HG03097 (cell line): ENCODE measurements at regions not wholly inside any gene's neighbourhood (a gene's known extent, or its start where the extent isn't known, plus 50 kb on each side); places are given as distances from the start of the nearest gene placed in this dataset.
A peak's percentile ranks its signal among the peaks of the same experiment; 100 is the strongest.

Experiments used
- ATAC-seq: cut with Tn5 transposase; IDR thresholded peaks from one replicate; pipeline ENCODE4 v1.9.1; 2021; ENCODE audit not compliant: unreplicated experiment, low FRiP score

GRCh38 chr11:109735128-109735527 is 313.1 kb downstream of the C11orf87 start:
- ATAC-seq: no peak

DNA sequence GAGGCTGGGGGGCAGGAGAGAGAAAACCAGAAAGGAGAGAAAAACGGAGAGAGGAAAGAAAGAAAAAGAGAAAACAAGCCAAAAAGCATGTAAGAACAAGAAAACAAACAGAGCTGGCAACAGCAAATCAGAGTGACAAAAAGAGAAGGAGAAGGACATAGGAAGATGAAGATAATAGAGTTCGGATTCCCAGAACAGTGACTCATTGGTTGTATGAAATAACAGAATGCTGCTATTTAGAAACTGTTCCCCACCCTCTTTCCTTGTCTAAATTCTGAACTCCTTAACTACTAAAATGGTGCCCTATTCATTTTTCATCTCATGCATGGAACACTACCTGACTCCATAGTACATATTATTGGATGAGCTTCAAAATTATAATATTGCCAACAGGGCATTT is 317.4 kb downstream of the C11orf87 start:
- no peak for ATAC-seq

- ATAC-seq: no peak
These were observed 324.1 kb downstream of the C11orf87 start for GRCh38 chr11:109745996-109746625.

DNA sequence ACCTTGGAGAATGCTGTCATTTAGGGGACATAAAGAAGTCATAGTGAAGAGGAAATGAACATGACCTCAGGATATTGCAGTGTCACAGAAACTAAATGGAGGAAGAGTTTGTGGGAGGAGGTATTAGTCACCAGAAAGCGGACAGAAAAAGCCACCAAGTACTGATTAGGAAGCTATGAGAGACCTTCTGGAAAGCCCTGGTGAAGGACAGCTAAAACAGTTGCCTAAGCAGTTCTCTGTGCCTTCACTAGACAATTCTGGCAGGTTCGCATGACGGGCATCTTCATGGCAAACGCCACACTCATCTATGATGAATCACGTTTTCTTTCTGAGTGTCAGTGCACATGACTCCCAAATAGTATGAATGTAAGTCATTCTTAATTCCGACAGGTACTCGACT is 325.8 kb downstream of the C11orf87 start:
- ATAC-seq: no peak

DNA sequence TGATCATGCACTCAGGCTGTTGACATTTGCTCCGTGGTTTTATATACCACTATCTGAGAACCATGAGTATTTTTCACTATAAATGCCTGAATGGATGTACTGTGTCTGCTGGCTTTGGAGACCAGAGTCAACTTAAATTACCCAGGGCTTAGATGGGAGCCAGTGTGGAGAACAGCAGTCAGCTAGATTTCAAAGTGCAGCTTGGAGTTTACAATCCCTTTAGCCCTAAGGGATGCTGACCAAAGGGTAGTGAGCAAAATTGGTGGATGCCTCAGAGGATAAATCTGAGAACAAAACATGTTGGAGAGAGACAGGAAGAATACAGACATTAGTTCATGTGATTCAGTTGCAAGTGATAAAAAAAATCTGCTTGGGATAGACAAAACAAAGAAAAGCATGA is 327.5 kb downstream of the C11orf87 start:
- ATAC-seq: no peak

DNA sequence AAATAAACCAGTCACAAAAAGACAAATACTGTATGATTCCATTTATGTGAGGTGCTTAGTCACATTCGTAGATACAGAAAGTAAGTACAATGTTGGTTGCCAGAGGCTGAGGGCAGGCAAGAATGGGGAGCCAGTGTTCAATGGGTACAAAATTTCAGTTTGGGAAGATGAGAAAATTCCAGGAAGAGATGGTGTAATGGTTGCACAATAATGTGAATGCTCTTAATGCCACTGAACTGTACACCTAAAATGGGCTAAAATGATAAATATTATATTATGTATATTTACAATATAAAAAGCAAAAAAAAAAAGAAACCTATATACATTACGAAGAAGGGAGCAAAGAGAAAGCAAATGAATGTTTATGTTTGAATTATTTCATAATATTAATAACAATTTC is 329.0 kb downstream of the C11orf87 start:
- no peak for ATAC-seq

- no peak for ATAC-seq
These were observed 330.3 kb downstream of the C11orf87 start for GRCh38 chr11:109752212-109752825.

GRCh38 chr11:109756521-109756920 is 334.5 kb downstream of the C11orf87 start:
- no peak for ATAC-seq

- ATAC-seq: no peak
These were observed 335.0 kb downstream of the C11orf87 start for GRCh38 chr11:109756951-109757350.

DNA sequence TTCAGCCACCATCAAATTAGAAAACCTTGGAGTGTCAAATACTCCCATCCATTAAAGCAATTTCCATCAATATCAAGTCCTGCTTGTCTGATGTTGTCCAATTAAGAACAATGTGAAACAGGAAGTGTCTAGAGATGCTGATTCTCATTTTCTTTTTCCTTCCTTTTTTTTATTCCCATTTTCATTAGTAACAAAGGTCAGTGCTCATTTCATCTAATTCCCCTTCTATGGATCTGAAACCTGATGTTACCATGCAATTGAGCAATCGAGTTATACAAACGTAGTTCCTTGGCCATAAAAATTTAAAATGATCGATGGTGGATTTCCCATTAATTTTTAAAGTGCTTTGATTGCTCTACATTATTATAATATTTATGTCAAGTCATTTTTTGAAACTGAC is 330.6 kb upstream of the ZC3H12C start:
- no peak for ATAC-seq

DNA sequence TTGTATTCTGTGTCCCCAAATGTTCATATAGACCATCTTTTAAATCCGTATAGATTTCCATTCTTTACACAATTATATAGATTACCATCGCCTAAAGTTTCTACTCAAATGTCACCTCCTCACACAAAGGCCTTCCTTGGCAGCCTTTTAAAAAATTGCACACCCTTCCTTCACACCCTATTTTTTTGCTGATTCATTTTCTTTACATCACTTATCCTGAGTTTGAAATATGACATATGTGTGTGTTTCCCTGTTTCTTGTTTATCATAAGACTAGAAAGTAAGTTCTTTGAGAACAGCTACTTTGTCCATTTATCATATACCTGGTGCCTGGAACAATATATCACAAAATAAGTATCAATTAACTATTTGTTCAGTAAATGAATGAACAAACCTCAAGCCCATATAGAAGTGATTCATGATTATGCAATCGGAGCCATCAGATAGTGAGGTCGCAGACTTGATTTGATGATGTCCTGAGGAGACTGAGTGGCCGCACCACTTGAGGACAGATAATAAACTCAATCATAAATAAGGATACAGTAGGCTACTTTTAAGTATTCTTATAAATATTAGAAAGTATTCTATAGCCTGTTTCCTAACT is 327.4 kb upstream of the ZC3H12C start:
- ATAC-seq: no peak

DNA sequence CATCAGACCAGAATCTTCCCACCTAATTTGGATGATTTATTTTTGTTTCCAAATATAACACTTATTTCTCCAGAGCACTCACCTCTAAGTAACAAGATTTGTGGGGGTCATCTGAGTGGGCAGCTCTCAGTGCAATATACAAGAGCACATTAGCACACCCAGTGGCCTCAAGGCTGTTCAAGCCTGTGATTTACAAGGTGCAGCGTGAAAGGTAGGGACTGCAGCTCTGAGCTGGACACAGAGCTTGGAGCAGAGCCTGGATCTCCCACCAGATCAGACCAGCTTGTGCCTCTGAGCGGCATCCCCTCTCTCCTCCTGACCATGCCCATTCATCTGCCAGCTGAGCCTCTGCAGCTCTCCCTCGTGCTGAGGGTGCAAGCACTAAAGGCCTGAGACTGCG is 323.3 kb upstream of the ZC3H12C start:
- ATAC-seq: no peak

- no peak for ATAC-seq
These were observed 322.9 kb upstream of the ZC3H12C start for GRCh38 chr11:109770323-109770722.

DNA sequence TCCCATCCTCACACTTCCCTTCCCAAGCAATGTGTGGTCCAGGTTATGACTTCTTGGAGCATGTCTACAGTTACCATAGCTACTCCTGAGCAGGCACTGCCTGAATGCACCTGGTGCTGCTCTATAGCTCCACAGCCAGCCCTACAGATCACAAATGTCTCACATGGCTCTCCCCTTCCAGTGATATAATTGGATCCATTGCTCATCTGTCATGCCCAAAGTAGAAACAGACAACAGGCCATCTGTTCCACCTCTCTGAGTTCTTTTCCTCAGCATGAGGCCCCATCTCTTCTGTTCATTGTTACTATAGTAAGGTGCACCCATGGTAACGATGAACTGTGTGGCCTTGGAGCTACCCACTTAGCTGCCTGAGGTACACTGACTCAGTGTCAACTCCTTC is 320.3 kb upstream of the ZC3H12C start:
- no peak for ATAC-seq

DNA sequence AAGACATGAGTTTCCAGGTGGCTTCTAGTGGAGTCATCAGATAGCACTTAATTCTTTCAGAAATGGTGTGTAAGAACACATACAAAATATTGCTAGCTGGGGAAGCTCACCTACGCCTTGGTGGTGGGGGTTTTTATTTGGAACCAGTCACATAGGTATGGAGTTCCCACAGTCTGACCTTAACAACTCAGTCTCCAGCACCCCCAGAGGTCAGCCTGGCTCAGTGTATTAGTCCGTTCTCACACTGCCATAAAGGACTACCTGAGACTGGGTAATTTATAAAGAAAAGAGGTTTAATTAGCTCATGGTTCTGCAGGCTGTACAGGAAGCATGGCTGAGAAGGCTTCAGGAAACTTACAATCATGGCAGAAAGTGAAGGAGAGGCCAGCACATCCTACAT is 317.5 kb upstream of the ZC3H12C start:
- no peak for ATAC-seq

DNA sequence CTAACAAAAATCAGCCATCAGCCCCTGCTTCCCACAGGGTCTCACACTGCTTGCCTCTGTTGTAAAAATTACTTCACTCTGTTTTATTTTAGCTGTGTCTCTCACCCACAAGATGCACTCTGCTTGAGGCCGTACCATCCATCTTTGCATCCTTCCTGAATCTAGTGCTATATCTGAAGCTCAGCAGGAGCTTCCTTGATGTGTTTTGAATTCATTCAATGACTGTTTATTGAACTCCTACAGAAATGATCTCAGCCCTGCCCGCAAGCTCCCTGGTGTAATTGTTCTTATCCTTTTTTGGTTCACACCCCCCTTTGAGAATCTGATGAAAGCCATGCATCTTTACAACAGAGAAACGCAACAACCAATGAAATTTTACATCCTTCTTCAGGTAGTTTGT is 310.2 kb upstream of the ZC3H12C start:
- no peak for ATAC-seq

DNA sequence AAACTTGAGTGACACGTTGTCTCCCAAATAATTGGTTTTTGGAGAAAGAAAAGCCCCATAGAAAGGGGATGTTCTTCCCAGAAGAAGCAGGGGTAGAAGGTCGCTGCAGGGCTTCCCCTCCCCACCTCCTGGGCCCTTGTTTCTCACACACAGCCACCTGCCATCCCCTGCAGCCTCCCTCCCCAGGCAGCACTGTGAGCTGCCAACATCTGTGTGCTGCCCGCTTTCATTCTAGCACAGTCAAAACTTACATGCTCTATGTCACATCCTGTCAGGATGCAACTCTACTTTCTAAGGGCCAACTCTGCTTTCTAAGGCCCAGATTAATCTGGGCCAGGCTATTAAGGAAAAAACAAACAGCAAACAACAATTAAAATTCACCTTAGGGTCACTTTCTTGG is 309.4 kb upstream of the ZC3H12C start:
- peak; percentile 98 for ATAC-seq

DNA sequence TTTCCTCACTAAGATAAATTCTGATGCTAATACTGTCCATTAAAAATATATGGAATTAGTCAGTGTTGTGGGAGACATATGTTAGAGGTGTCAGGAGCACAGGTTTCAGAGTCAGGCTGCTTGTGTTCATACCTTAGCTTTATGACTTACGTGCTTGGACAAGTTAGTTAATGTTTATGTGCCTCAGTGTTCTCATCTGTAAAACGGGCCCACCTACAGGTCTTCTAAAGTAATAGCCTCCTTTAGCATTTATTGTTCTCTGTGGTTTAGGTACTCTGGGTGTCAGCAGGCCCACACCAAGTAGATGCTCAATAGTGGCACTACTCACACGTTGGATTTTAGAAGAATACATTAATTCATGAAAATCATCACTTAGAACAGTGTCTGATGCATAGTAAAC is 308.7 kb upstream of the ZC3H12C start:
- ATAC-seq: no peak

DNA sequence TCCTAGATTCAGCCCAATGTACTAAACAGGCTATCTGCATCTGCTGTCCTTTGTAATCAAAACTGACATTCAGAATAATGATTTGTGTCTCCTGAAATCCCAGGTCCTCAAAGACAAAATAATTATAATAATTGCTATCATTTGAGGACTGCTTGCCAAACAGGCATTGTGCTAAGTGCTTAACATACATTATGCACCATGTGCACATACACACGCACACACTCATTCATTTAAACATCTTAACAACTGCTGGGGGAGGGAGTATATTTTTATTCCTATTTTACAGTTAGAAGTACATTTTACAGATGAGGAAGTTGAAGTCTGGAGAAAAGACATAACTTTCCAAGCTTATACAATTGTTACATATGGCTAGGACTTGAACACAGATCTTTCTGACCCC is 308.0 kb upstream of the ZC3H12C start:
- no peak for ATAC-seq

DNA sequence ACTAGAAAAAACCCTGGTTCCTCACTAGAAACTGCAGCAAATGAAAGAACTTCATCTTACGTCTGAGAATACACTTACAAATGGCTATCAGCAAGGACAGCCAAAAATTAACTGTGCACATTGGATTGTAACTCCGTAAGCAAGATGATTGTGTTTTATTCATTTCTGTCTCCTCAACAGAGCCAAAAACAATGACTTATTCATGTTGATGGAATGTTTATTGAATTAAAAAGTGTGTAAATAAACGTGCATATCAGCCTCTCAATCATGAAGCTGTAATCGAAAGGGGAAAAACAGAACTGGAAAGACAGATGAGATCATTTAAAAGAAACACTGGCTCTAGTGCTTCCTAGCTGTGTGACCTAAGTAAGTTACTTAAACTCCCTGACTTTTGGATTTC is 307.5 kb upstream of the ZC3H12C start:
- no peak for ATAC-seq

- ATAC-seq: no peak
These were observed 304.2 kb upstream of the ZC3H12C start for GRCh38 chr11:109788948-109789490.

DNA sequence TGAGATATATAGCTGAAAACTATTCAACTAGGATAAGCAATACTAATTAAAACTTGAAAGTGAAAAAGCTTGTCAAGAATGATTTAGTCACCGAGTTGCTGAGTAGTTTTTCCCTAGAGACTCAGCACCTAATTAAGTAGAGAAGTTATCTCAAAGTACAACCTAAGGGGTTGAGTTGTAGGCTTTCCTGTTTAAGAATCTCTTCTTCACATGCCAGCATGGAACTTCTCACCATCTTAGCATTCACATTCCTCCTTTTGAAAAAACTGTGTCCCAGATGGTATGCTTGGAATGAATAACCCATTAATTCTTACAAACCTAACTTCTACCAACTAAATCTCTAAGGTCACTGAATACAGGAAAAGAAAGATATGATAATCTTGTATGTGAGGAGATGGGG is 303.3 kb upstream of the ZC3H12C start:
- ATAC-seq: no peak
